Activated CD4-positive, alpha-beta T cell treated with anti-CD3 and anti-CD28 coated beads, Interleukin-2, amount 10 ng/mL, durations not matched to agents 7 days and 5 days (primary cell): ENCODE measurements at regions not wholly inside any gene's neighbourhood (a gene's known extent, or its start where the extent isn't known, plus 50 kb on each side); places are given as distances from the start of the nearest gene placed in this dataset.

Experiments
- CTCF ChIA-PET: fragments of 350-600 bp; sonication (Branson Sonifier 250); formaldehyde crosslinking; loops from one replicate; lab custom pipeline; 2021; ENCODE audit warnings: antibody characterized with exemption; lab: Charles Lee
- POLR2A ChIA-PET: fragments of 350-600 bp; sonication (Branson Sonifier 250); formaldehyde crosslinking; loops from one replicate; lab custom pipeline; 2021; ENCODE audit warnings: antibody characterized with exemption; lab: Charles Lee
- DNase-seq: peaks from one replicate; pipeline ENCODE4 v3.0.0-alpha.2; 2020
- H3K27ac Mint-ChIP-seq: one replicate; pipeline ENCODE4 v1.8.0; 2021; ENCODE audit warnings: mild to moderate bottlenecking, moderate library complexity, mixed read lengths
- H3K27me3 Mint-ChIP-seq: one replicate; pipeline ENCODE4 v1.8.0; 2021; ENCODE audit warnings: mixed read lengths
- H3K36me3 Mint-ChIP-seq: one replicate; pipeline ENCODE4 v1.8.0; 2021; ENCODE audit warnings: low read depth, mixed read lengths
- H3K4me1 Mint-ChIP-seq: one replicate; pipeline ENCODE4 v1.8.0; 2021; ENCODE audit warnings: mixed read lengths
- H3K4me3 Mint-ChIP-seq: one replicate; pipeline ENCODE4 v1.8.0; 2021; ENCODE audit warnings: mild to moderate bottlenecking, moderate library complexity, mixed read lengths
- H3K9me3 Mint-ChIP-seq: one replicate; pipeline ENCODE4 v1.8.0; 2021; ENCODE audit warnings: mixed read lengths

- Mint-ChIP-seq H3K27ac (no peak overlapping the region), H3K4me1 (no peaks in the 10 kb centered on the region), H3K4me3 (no peak overlapping the region), H3K27me3 (no peaks in the 10 kb centered on the region), H3K9me3 (no peaks in the 10 kb centered on the region), H3K36me3 (no peaks in the 10 kb centered on the region)
- CTCF ChIA-PET = no interaction called here
- POLR2A ChIA-PET = no interaction called here
- DNase-seq = no peak
Measured at GRCh38 chr4:57575426-57575825, 465.2 kb upstream of the IGFBP7 start.

GRCh38 chr4:57554556-57555092 is 444.4 kb upstream of the IGFBP7 start:
- no peaks in the 10 kb centered on the region for H3K36me3 Mint-ChIP-seq
- no peak for DNase-seq
- no peak overlapping the region for H3K27ac Mint-ChIP-seq
- no peaks in the 10 kb centered on the region for H3K27me3 Mint-ChIP-seq
- CTCF ChIA-PET = no interaction called here
- H3K9me3 Mint-ChIP-seq = peaks cover 9% of the 10 kb centered on the region
- no peaks in the 10 kb centered on the region for H3K4me1 Mint-ChIP-seq
- H3K4me3 Mint-ChIP-seq = no peak overlapping the region
- POLR2A ChIA-PET = no interaction called here

GRCh38 chr4:57553728-57554127 is 443.5 kb upstream of the IGFBP7 start:
- Mint-ChIP-seq H3K36me3 (no peaks in the 10 kb centered on the region), H3K27ac (no peak overlapping the region), H3K9me3 (peaks cover 8% of the 10 kb centered on the region), H3K4me1 (no peaks in the 10 kb centered on the region), H3K27me3 (no peaks in the 10 kb centered on the region), H3K4me3 (no peak overlapping the region)
- CTCF ChIA-PET = no interaction called here
- no peak for DNase-seq
- POLR2A ChIA-PET = no interaction called here

GRCh38 chr4:57550198-57550597 is 440.0 kb upstream of the IGFBP7 start:
- no peak overlapping the region for H3K4me3 Mint-ChIP-seq
- H3K27me3 Mint-ChIP-seq = no peaks in the 10 kb centered on the region
- no peaks in the 10 kb centered on the region for H3K36me3 Mint-ChIP-seq
- no peak overlapping the region for H3K27ac Mint-ChIP-seq
- H3K9me3 Mint-ChIP-seq = peaks cover 6% of the 10 kb centered on the region
- no peak for DNase-seq
- ChIA-PET CTCF (interaction anchor here (0.6 kb wide), 1 partner anchor 78 kb away, joined by 4 read pairs; no protein-coding TSS in a partner anchor), POLR2A (no interaction called here)
- H3K4me1 Mint-ChIP-seq = no peaks in the 10 kb centered on the region

GRCh38 chr4:57548856-57549255 is 438.7 kb upstream of the IGFBP7 start:
- Mint-ChIP-seq H3K27ac (no peak overlapping the region), H3K27me3 (no peaks in the 10 kb centered on the region), H3K36me3 (no peaks in the 10 kb centered on the region), H3K4me3 (no peak overlapping the region), H3K4me1 (no peaks in the 10 kb centered on the region), H3K9me3 (peaks cover 2% of the 10 kb centered on the region)
- CTCF ChIA-PET = no interaction called here
- no peak for DNase-seq
- POLR2A ChIA-PET = no interaction called here

- H3K4me3 Mint-ChIP-seq = no peak overlapping the region
- DNase-seq = no peak
- peaks cover 2% of the 10 kb centered on the region for H3K9me3 Mint-ChIP-seq
- POLR2A ChIA-PET = no interaction called here
- no peak overlapping the region for H3K27ac Mint-ChIP-seq
- CTCF ChIA-PET = no interaction called here
- no peaks in the 10 kb centered on the region for H3K4me1 Mint-ChIP-seq
- no peaks in the 10 kb centered on the region for H3K27me3 Mint-ChIP-seq
- H3K36me3 Mint-ChIP-seq = no peaks in the 10 kb centered on the region
Measured at GRCh38 chr4:57544811-57545654, 434.8 kb upstream of the IGFBP7 start.

- Mint-ChIP-seq H3K27ac (no peak overlapping the region), H3K27me3 (no peaks in the 10 kb centered on the region), H3K9me3 (peaks cover 3% of the 10 kb centered on the region), H3K36me3 (no peaks in the 10 kb centered on the region), H3K4me3 (no peak overlapping the region), H3K4me1 (no peaks in the 10 kb centered on the region)
- ChIA-PET CTCF (no interaction called here), POLR2A (no interaction called here)
- DNase-seq = no peak
Measured at GRCh38 chr4:57504797-57505530, 394.8 kb upstream of the IGFBP7 start.

GRCh38 chr4:57504139-57504538 is 394.0 kb upstream of the IGFBP7 start:
- Mint-ChIP-seq H3K27ac (no peak overlapping the region), H3K9me3 (peaks cover 3% of the 10 kb centered on the region), H3K27me3 (no peaks in the 10 kb centered on the region), H3K4me1 (no peaks in the 10 kb centered on the region), H3K36me3 (no peaks in the 10 kb centered on the region), H3K4me3 (no peak overlapping the region)
- ChIA-PET CTCF (no interaction called here), POLR2A (no interaction called here)
- DNase-seq = no peak

GRCh38 chr4:57501720-57502119 is 391.5 kb upstream of the IGFBP7 start:
- no peak overlapping the region for H3K27ac Mint-ChIP-seq
- POLR2A ChIA-PET = no interaction called here
- no peaks in the 10 kb centered on the region for H3K36me3 Mint-ChIP-seq
- peaks cover 3% of the 10 kb centered on the region for H3K9me3 Mint-ChIP-seq
- DNase-seq = no peak
- CTCF ChIA-PET = interaction anchor here (0.6 kb wide), 1 partner anchor 580 kb away, joined by 4 read pairs; no protein-coding TSS in a partner anchor
- H3K27me3 Mint-ChIP-seq = no peaks in the 10 kb centered on the region
- H3K4me1 Mint-ChIP-seq = no peaks in the 10 kb centered on the region
- H3K4me3 Mint-ChIP-seq = no peak overlapping the region

- no peaks in the 10 kb centered on the region for H3K4me1 Mint-ChIP-seq
- H3K36me3 Mint-ChIP-seq = no peaks in the 10 kb centered on the region
- no peak for DNase-seq
- H3K4me3 Mint-ChIP-seq = no peak overlapping the region
- H3K27me3 Mint-ChIP-seq = no peaks in the 10 kb centered on the region
- ChIA-PET POLR2A (no interaction called here), CTCF (no interaction called here)
- H3K27ac Mint-ChIP-seq = no peak overlapping the region
- peaks cover 3% of the 10 kb centered on the region for H3K9me3 Mint-ChIP-seq
Measured at GRCh38 chr4:57499786-57500185, 389.6 kb upstream of the IGFBP7 start.

- no peak for DNase-seq
- ChIA-PET POLR2A (no interaction called here), CTCF (no interaction called here)
- H3K9me3 Mint-ChIP-seq = peaks cover 3% of the 10 kb centered on the region
- H3K27ac Mint-ChIP-seq = no peak overlapping the region
- H3K36me3 Mint-ChIP-seq = no peaks in the 10 kb centered on the region
- no peaks in the 10 kb centered on the region for H3K27me3 Mint-ChIP-seq
- no peak overlapping the region for H3K4me3 Mint-ChIP-seq
- no peaks in the 10 kb centered on the region for H3K4me1 Mint-ChIP-seq
Measured at GRCh38 chr4:57498251-57498650, 388.1 kb upstream of the IGFBP7 start.

- H3K36me3 Mint-ChIP-seq = no peaks in the 10 kb centered on the region
- DNase-seq = no peak
- H3K27me3 Mint-ChIP-seq = no peaks in the 10 kb centered on the region
- no peaks in the 10 kb centered on the region for H3K4me1 Mint-ChIP-seq
- ChIA-PET CTCF (no interaction called here), POLR2A (no interaction called here)
- H3K27ac Mint-ChIP-seq = no peak overlapping the region
- H3K4me3 Mint-ChIP-seq = no peak overlapping the region
- H3K9me3 Mint-ChIP-seq = peaks cover 4% of the 10 kb centered on the region
Measured at GRCh38 chr4:57496697-57497471, 386.7 kb upstream of the IGFBP7 start.
